GM20431 (cell line): ENCODE measurements at regions not wholly inside any gene's neighbourhood (a gene's known extent, or its start where the extent isn't known, plus 50 kb on each side); places are given as distances from the start of the nearest gene placed in this dataset.
"Not testable (repeated sequence)": the region's sequence is repeated elsewhere in the genome, so short reads cannot be mapped to it uniquely, and the experiment has no call there.

ENCODE experiments used
- in situ Hi-C: fragments of 300-500 bp; cut with MseI, MboI; formaldehyde crosslinking; loops from one replicate; pipeline ENCODE4 v1.15.0; 2020; ENCODE audit warnings: low sequenced_read_pairs; ENCODE audit not compliant: unreplicated experiment

- in situ Hi-C loops = no loop called here
These were observed 63.0 kb downstream of the HLX start for GRCh38 chr1:220942278-220942677.

- in situ Hi-C loops = not testable (repeated sequence)
These were observed 63.7 kb downstream of the HLX start for GRCh38 chr1:220942914-220943313.

- in situ Hi-C loops = no loop called here
These were observed 64.2 kb downstream of the HLX start for GRCh38 chr1:220943319-220943996.

GRCh38 chr1:220950576-220950975 lies 71.3 kb downstream of the HLX start:
- in situ Hi-C loops = no loop called here

- in situ Hi-C loops = no loop called here
These were observed 73.9 kb downstream of the HLX start for GRCh38 chr1:220952961-220953643.

GRCh38 chr1:220954321-220955075 lies 75.3 kb downstream of the HLX start:
- in situ Hi-C loops = no loop called here

GRCh38 chr1:220955116-220955515 lies 75.9 kb downstream of the HLX start:
- in situ Hi-C loops = no loop called here

- in situ Hi-C loops = no loop called here
These were observed 77.4 kb downstream of the HLX start for GRCh38 chr1:220956501-220957232.

- in situ Hi-C loops = no loop called here
These were observed 78.0 kb downstream of the HLX start for GRCh38 chr1:220957233-220957605.

- in situ Hi-C loops = no loop called here
These were observed 79.0 kb downstream of the HLX start for GRCh38 chr1:220958234-220958633.

GRCh38 chr1:220962031-220962751 lies 82.9 kb downstream of the HLX start:
- in situ Hi-C loops = no loop called here

GRCh38 chr1:220966041-220966440 lies 86.8 kb downstream of the HLX start:
- in situ Hi-C loops = no loop called here

GRCh38 chr1:220966473-220966872 lies 87.2 kb downstream of the HLX start:
- in situ Hi-C loops = no loop called here

GRCh38 chr1:220966881-220967611 lies 87.8 kb downstream of the HLX start:
- in situ Hi-C loops = no loop called here

- in situ Hi-C loops = no loop called here
These were observed 88.7 kb downstream of the HLX start for GRCh38 chr1:220967911-220968310.

GRCh38 chr1:220969281-220969680 lies 90.0 kb downstream of the HLX start:
- in situ Hi-C loops = not testable (repeated sequence)

GRCh38 chr1:220970311-220970710 lies 91.1 kb downstream of the HLX start:
- in situ Hi-C loops = no loop called here

GRCh38 chr1:220971221-220971620 lies 92.0 kb downstream of the HLX start:
- in situ Hi-C loops = no loop called here

- in situ Hi-C loops = no loop called here
These were observed 95.2 kb downstream of the HLX start for GRCh38 chr1:220974431-220974830.
